ENCODE measurements at regions not wholly inside any gene's neighbourhood (a gene's known extent, or its start where the extent isn't known, plus 50 kb on each side); places are given as distances from the start of the nearest gene placed in this dataset.

GRCh38 chr18:78696698-78697435 lies 282.8 kb upstream of the SALL3 start:
- Histone ChIP-seq H3K27me3 (ENCODE audit: control insufficient read depth in 1 of 2, insufficient read depth in 2 of 2, low read length in 2 of 2) (peaks cover 4% of the 10 kb centered on the region in 2 donors), H3K4me1 (ENCODE audit: control insufficient read depth, insufficient read depth, low read length) (no peaks in the 10 kb centered on the region), H3K27ac (ENCODE audit: low read length) (no peak overlapping the region), H3K36me3 (ENCODE audit: control insufficient read depth in 2 of 2, insufficient read depth in 2 of 2, low read length in 2 of 2) (no peaks in the 10 kb centered on the region), H3K9me3 (ENCODE audit: control insufficient read depth in 2 of 2, low read length in 2 of 2) (no peaks in the 10 kb centered on the region), H3K9ac (ENCODE audit: low read length in 2 of 2) (no peak overlapping the region), H3K4me3 (ENCODE audit: low read length in 2 of 2) (no peak overlapping the region)

- no peaks in the 10 kb centered on the region for H3K9me3 ChIP-seq (ENCODE audit: control insufficient read depth in 2 of 2, low read length in 2 of 2)
- no peak overlapping the region for H3K4me3 ChIP-seq (ENCODE audit: low read length in 2 of 2)
- H3K9ac ChIP-seq (ENCODE audit: low read length in 2 of 2): no peak overlapping the region
- no peaks in the 10 kb centered on the region for H3K36me3 ChIP-seq (ENCODE audit: control insufficient read depth in 2 of 2, insufficient read depth in 2 of 2, low read length in 2 of 2)
- H3K27ac ChIP-seq (ENCODE audit: low read length): no peak overlapping the region
- peaks cover 4% of the 10 kb centered on the region in 2 donors for H3K27me3 ChIP-seq (ENCODE audit: control insufficient read depth in 1 of 2, insufficient read depth in 2 of 2, low read length in 2 of 2)
- no peaks in the 10 kb centered on the region for H3K4me1 ChIP-seq (ENCODE audit: control insufficient read depth, insufficient read depth, low read length)
Measured at GRCh38 chr18:78697446-78697845, 282.2 kb upstream of the SALL3 start.

- Histone ChIP-seq H3K9ac (ENCODE audit: low read length in 2 of 2) (no peak overlapping the region), H3K27me3 (ENCODE audit: control insufficient read depth in 1 of 2, insufficient read depth in 2 of 2, low read length in 2 of 2) (peaks cover 4% of the 10 kb centered on the region in 2 donors), H3K9me3 (ENCODE audit: control insufficient read depth in 2 of 2, low read length in 2 of 2) (no peaks in the 10 kb centered on the region), H3K27ac (ENCODE audit: low read length) (no peak overlapping the region), H3K4me1 (ENCODE audit: control insufficient read depth, insufficient read depth, low read length) (no peaks in the 10 kb centered on the region), H3K36me3 (ENCODE audit: control insufficient read depth in 2 of 2, insufficient read depth in 2 of 2, low read length in 2 of 2) (no peaks in the 10 kb centered on the region), H3K4me3 (ENCODE audit: low read length in 2 of 2) (no peak overlapping the region)
Measured at GRCh38 chr18:78698914-78699313, 280.7 kb upstream of the SALL3 start.

GRCh38 chr18:78699499-78699898 lies 280.1 kb upstream of the SALL3 start:
- Histone ChIP-seq H3K9me3 (ENCODE audit: control insufficient read depth in 2 of 2, low read length in 2 of 2) (no peaks in the 10 kb centered on the region), H3K27me3 (ENCODE audit: control insufficient read depth in 1 of 2, insufficient read depth in 2 of 2, low read length in 2 of 2) (peaks cover 4% of the 10 kb centered on the region in 2 donors), H3K27ac (ENCODE audit: low read length) (no peak overlapping the region), H3K4me3 (ENCODE audit: low read length in 2 of 2) (no peak overlapping the region), H3K9ac (ENCODE audit: low read length in 2 of 2) (no peak overlapping the region), H3K36me3 (ENCODE audit: control insufficient read depth in 2 of 2, insufficient read depth in 2 of 2, low read length in 2 of 2) (no peaks in the 10 kb centered on the region), H3K4me1 (ENCODE audit: control insufficient read depth, insufficient read depth, low read length) (no peaks in the 10 kb centered on the region)

- Histone ChIP-seq H3K4me1 (ENCODE audit: control insufficient read depth, insufficient read depth, low read length) (no peaks in the 10 kb centered on the region), H3K9ac (ENCODE audit: low read length in 2 of 2) (no peak overlapping the region), H3K4me3 (ENCODE audit: low read length in 2 of 2) (no peak overlapping the region), H3K9me3 (ENCODE audit: control insufficient read depth in 2 of 2, low read length in 2 of 2) (no peaks in the 10 kb centered on the region), H3K27ac (ENCODE audit: low read length) (no peak overlapping the region), H3K36me3 (ENCODE audit: control insufficient read depth in 2 of 2, insufficient read depth in 2 of 2, low read length in 2 of 2) (no peaks in the 10 kb centered on the region), H3K27me3 (ENCODE audit: control insufficient read depth in 1 of 2, insufficient read depth in 2 of 2, low read length in 2 of 2) (peaks cover 4% of the 10 kb centered on the region in 2 donors)
Measured at GRCh38 chr18:78701771-78702396, 277.7 kb upstream of the SALL3 start.

GRCh38 chr18:78703291-78703690 lies 276.3 kb upstream of the SALL3 start:
- no peaks in the 10 kb centered on the region for H3K36me3 ChIP-seq (ENCODE audit: control insufficient read depth in 2 of 2, insufficient read depth in 2 of 2, low read length in 2 of 2)
- no peak overlapping the region for H3K4me3 ChIP-seq (ENCODE audit: low read length in 2 of 2)
- H3K27me3 ChIP-seq (ENCODE audit: control insufficient read depth in 1 of 2, insufficient read depth in 2 of 2, low read length in 2 of 2): peaks cover 2 to 4% of the 10 kb centered on the region in 2 donors
- no peak overlapping the region for H3K9ac ChIP-seq (ENCODE audit: low read length in 2 of 2)
- no peak overlapping the region for H3K27ac ChIP-seq (ENCODE audit: low read length)
- H3K9me3 ChIP-seq (ENCODE audit: control insufficient read depth in 2 of 2, low read length in 2 of 2): peaks cover 1 to 3% of the 10 kb centered on the region in 2 donors
- H3K4me1 ChIP-seq (ENCODE audit: control insufficient read depth, insufficient read depth, low read length): no peaks in the 10 kb centered on the region

GRCh38 chr18:78704971-78705461 lies 274.6 kb upstream of the SALL3 start:
- H3K4me1 ChIP-seq (ENCODE audit: control insufficient read depth, insufficient read depth, low read length): no peaks in the 10 kb centered on the region
- H3K27me3 ChIP-seq (ENCODE audit: control insufficient read depth in 1 of 2, insufficient read depth in 2 of 2, low read length in 2 of 2): peaks cover 2 to 4% of the 10 kb centered on the region in 2 donors
- no peak overlapping the region for H3K9ac ChIP-seq (ENCODE audit: low read length in 2 of 2)
- no peak overlapping the region for H3K27ac ChIP-seq (ENCODE audit: low read length)
- H3K4me3 ChIP-seq (ENCODE audit: low read length in 2 of 2): no peak overlapping the region
- H3K36me3 ChIP-seq (ENCODE audit: control insufficient read depth in 2 of 2, insufficient read depth in 2 of 2, low read length in 2 of 2): no peaks in the 10 kb centered on the region
- H3K9me3 ChIP-seq (ENCODE audit: control insufficient read depth in 2 of 2, low read length in 2 of 2): peaks cover 9 to 14% of the 10 kb centered on the region in 2 donors

- H3K4me1 ChIP-seq (ENCODE audit: control insufficient read depth, insufficient read depth, low read length): no peaks in the 10 kb centered on the region
- H3K36me3 ChIP-seq (ENCODE audit: control insufficient read depth in 2 of 2, insufficient read depth in 2 of 2, low read length in 2 of 2): no peaks in the 10 kb centered on the region
- peaks cover 0 to 7% of the 10 kb centered on the region in 2 donors for H3K27me3 ChIP-seq (ENCODE audit: control insufficient read depth in 1 of 2, insufficient read depth in 2 of 2, low read length in 2 of 2)
- no peak overlapping the region for H3K27ac ChIP-seq (ENCODE audit: low read length)
- no peak overlapping the region for H3K4me3 ChIP-seq (ENCODE audit: low read length in 2 of 2)
- peaks cover 9 to 17% of the 10 kb centered on the region in 2 donors for H3K9me3 ChIP-seq (ENCODE audit: control insufficient read depth in 2 of 2, low read length in 2 of 2)
- H3K9ac ChIP-seq (ENCODE audit: low read length in 2 of 2): no peak overlapping the region
Measured at GRCh38 chr18:78709261-78709809, 270.3 kb upstream of the SALL3 start.

GRCh38 chr18:78711316-78711715 lies 268.3 kb upstream of the SALL3 start:
- no peak overlapping the region for H3K27ac ChIP-seq (ENCODE audit: low read length)
- no peak overlapping the region for H3K4me3 ChIP-seq (ENCODE audit: low read length in 2 of 2)
- no peaks in the 10 kb centered on the region for H3K4me1 ChIP-seq (ENCODE audit: control insufficient read depth, insufficient read depth, low read length)
- H3K27me3 ChIP-seq (ENCODE audit: control insufficient read depth in 1 of 2, insufficient read depth in 2 of 2, low read length in 2 of 2): peaks cover 0 to 7% of the 10 kb centered on the region in 2 donors
- no peak overlapping the region for H3K9ac ChIP-seq (ENCODE audit: low read length in 2 of 2)
- peaks cover 9 to 17% of the 10 kb centered on the region in 2 donors for H3K9me3 ChIP-seq (ENCODE audit: control insufficient read depth in 2 of 2, low read length in 2 of 2)
- H3K36me3 ChIP-seq (ENCODE audit: control insufficient read depth in 2 of 2, insufficient read depth in 2 of 2, low read length in 2 of 2): no peaks in the 10 kb centered on the region

- Histone ChIP-seq H3K9ac (ENCODE audit: low read length in 2 of 2) (no peak overlapping the region), H3K4me1 (ENCODE audit: control insufficient read depth, insufficient read depth, low read length) (no peaks in the 10 kb centered on the region), H3K36me3 (ENCODE audit: control insufficient read depth in 2 of 2, insufficient read depth in 2 of 2, low read length in 2 of 2) (no peaks in the 10 kb centered on the region), H3K27me3 (ENCODE audit: control insufficient read depth in 1 of 2, insufficient read depth in 2 of 2, low read length in 2 of 2) (peaks cover 0 to 7% of the 10 kb centered on the region in 2 donors), H3K9me3 (ENCODE audit: control insufficient read depth in 2 of 2, low read length in 2 of 2) (peaks cover 9 to 17% of the 10 kb centered on the region in 2 donors), H3K4me3 (ENCODE audit: low read length in 2 of 2) (no peak overlapping the region), H3K27ac (ENCODE audit: low read length) (no peak overlapping the region)
Measured at GRCh38 chr18:78711971-78712370, 267.6 kb upstream of the SALL3 start.

Measured in stomach smooth muscle (tissue), 2 donors.